Neutrophil (primary cell): ENCODE measurements at regions not wholly inside any gene's neighbourhood (a gene's known extent, or its start where the extent isn't known, plus 50 kb on each side); places are given as distances from the start of the nearest gene placed in this dataset.

Source experiments
- H3K27ac ChIP-seq: fragments of 200-600 bp; sonication (generic); 2 replicates; pipeline ENCODE4 v1.5.1; 2016; ENCODE audit warnings: mild to moderate bottlenecking, moderate library complexity
- H3K27me3 ChIP-seq: fragments of 200-600 bp; sonication (generic); 2 replicates; pipeline ENCODE4 v1.6.0; 2016; ENCODE audit warnings: mild to moderate bottlenecking
- H3K36me3 ChIP-seq: fragments of 200-600 bp; sonication (generic); 2 replicates; pipeline ENCODE4 v1.5.1; 2017
- H3K4me1 ChIP-seq, 2 experiments: fragments of 200-600 bp in 1 of 2; sonication (generic) in 1 of 2; 1 replicate in 1 of 2; 2 replicates in 1 of 2; pipeline versions ENCODE4 v1.5.1 to v1.6.1; 2013 to 2016; ENCODE audit warnings: low read depth in 1 of 2, low read length in 1 of 2, mild to moderate bottlenecking in 1 of 2, moderate library complexity in 1 of 2; ENCODE audit not compliant: control insufficient read depth in 1 of 2, insufficient read depth in 1 of 2
- H3K4me3 ChIP-seq, 2 experiments: fragments of 200-600 bp in 1 of 2; sonication (generic) in 1 of 2; 1 replicate in 1 of 2; 2 replicates in 1 of 2; pipeline ENCODE4 v1.5.1; 2013 to 2016; ENCODE audit warnings: low read depth in 1 of 2, low read length in 1 of 2, mild to moderate bottlenecking in 1 of 2, moderate library complexity in 1 of 2
- H3K9me3 ChIP-seq: fragments of 200-600 bp; sonication (generic); 2 replicates; pipeline ENCODE4 v1.5.1; 2016
- TF ChIP-seq, protein P1 (sequence below): fragments of 200-600 bp; sonication (generic); IDR thresholded peaks from 2 replicates; pipeline ENCODE4 v1.5.1; 2016; ENCODE audit warnings: antibody characterized with exemption

DNA sequence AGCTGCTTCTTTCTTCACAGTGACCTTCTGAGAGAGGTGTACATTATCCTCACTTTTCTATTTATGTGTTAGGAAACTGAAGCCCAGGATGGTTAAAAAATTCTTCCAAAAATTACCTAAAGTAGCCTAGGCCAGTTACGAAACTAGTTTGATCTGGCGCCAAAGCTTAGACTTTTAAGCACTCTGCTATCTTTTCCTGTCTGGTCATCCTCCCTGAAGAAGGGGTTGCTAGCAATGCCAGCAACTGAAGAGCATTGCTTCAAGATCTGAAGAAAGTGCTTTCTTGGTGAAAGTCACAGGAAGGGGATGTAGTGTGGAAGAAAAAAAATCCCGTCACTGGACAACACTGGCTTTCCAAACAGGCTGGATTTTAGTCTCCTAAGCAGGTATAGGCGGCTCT is 618.8 kb upstream of the GRM7 start:
- Histone ChIP-seq H3K4me1 (no peaks in the 10 kb centered on the region), H3K27me3 (no peaks in the 10 kb centered on the region), H3K4me3 (no peak overlapping the region), H3K27ac (no peak overlapping the region), H3K36me3 (no peaks in the 10 kb centered on the region), H3K9me3 (no peaks in the 10 kb centered on the region)
- TF ChIP-seq, protein P1, sequence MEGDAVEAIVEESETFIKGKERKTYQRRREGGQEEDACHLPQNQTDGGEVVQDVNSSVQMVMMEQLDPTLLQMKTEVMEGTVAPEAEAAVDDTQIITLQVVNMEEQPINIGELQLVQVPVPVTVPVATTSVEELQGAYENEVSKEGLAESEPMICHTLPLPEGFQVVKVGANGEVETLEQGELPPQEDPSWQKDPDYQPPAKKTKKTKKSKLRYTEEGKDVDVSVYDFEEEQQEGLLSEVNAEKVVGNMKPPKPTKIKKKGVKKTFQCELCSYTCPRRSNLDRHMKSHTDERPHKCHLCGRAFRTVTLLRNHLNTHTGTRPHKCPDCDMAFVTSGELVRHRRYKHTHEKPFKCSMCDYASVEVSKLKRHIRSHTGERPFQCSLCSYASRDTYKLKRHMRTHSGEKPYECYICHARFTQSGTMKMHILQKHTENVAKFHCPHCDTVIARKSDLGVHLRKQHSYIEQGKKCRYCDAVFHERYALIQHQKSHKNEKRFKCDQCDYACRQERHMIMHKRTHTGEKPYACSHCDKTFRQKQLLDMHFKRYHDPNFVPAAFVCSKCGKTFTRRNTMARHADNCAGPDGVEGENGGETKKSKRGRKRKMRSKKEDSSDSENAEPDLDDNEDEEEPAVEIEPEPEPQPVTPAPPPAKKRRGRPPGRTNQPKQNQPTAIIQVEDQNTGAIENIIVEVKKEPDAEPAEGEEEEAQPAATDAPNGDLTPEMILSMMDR, result no peak

GRCh38 chr3:6248528-6248927 is 612.4 kb upstream of the GRM7 start:
- Histone ChIP-seq H3K4me1 (peaks cover 0 to 4% of the 10 kb centered on the region in 2 experiments), H3K36me3 (no peaks in the 10 kb centered on the region), H3K27ac (no peak overlapping the region), H3K9me3 (no peaks in the 10 kb centered on the region), H3K4me3 (no peak overlapping the region), H3K27me3 (no peaks in the 10 kb centered on the region)
- TF ChIP-seq, protein P1, result no peak

DNA sequence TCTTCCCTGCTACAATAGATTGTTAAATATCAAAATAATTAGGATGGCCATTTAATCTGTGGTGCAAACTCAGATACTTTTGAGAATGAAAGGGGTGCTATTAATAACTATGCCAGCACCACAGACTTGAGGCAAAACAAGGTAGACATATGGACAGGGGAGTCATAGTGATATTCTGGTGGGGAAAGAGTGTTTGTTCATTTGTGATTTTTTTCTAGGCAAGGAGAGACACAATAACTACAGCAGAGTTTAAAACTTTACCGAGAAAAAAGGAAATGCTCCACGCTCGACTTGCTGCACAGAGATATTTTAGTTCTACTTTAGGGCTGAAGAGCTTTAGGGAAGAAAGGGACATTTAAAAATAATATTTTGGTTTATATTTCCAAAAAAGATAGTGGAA is 611.2 kb upstream of the GRM7 start:
- no peaks in the 10 kb centered on the region for H3K9me3 ChIP-seq
- H3K36me3 ChIP-seq, result no peaks in the 10 kb centered on the region
- TF ChIP-seq, protein P1, result no peak
- H3K4me3 ChIP-seq, result no peak overlapping the region
- no peak overlapping the region for H3K27ac ChIP-seq
- peaks cover 0 to 4% of the 10 kb centered on the region in 2 experiments for H3K4me1 ChIP-seq
- H3K27me3 ChIP-seq, result no peaks in the 10 kb centered on the region

DNA sequence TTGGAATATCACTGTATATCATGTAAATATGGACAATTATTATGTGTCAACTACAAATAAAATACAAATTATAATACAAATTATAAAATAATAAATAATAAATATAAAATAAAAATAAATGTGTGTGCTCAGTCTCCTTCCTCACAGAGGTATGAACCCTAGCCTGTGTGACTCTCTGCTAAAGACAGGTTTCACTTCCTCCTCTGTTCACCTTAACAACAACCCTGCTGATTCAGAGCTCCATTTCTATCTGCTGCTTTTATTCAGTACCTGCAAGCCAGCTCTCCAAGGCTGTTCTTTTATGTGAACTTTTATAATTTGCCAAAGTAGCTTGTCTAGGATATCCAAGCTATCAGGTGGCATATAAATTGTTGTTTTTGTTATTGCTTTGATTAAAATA is 610.7 kb upstream of the GRM7 start:
- Histone ChIP-seq H3K27ac (no peak overlapping the region), H3K4me3 (no peak overlapping the region), H3K27me3 (no peaks in the 10 kb centered on the region)

DNA sequence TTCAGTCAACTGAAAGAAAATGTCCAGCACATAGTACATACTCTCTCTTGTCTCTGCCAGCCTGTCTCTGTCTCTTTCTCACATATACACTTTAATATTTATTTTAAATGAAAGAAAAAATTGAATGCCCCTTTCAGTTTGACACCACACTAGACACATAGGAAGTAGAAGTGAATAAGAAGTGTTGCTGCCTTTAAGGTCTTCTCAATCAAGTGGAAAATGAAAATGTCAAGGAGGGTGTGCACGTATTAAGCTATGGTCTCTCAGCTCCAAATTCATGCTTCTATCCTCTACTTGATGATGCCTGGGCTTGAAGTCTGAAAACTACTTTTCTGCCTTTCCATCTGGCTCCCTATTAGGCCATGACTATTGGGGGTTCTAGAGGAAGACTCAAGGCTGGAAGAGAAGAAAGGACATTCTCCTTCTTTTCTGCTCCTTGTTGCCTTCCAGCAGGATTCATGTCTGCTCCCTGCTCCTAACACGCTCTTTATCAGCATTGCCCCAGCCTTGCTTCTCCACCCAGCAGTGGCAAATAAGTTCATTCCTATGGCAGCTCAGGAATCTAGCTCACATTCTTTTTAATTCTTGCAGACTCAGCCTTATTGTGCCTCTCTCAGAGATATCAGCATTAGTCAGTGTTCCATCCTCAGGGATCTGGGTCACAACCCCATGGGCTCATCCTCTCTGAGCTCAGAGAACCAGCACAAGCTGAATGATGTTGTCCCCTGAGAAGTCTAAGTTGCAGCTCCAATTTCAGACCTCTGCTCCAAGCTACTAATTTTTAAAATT is 609.1 kb upstream of the GRM7 start:
- Histone ChIP-seq H3K27ac (no peak overlapping the region), H3K27me3 (no peaks in the 10 kb centered on the region), H3K36me3 (no peaks in the 10 kb centered on the region), H3K9me3 (no peaks in the 10 kb centered on the region), H3K4me3 (no peak overlapping the region), H3K4me1 (peaks cover 0 to 4% of the 10 kb centered on the region in 2 experiments)
- TF ChIP-seq, protein P1, result no peak

More for the DNA sequence above, 610.7 kb upstream of the GRM7 start:
- Histone ChIP-seq H3K36me3 (no peaks in the 10 kb centered on the region), H3K4me1 (peaks cover 0 to 4% of the 10 kb centered on the region in 2 experiments), H3K9me3 (no peaks in the 10 kb centered on the region)
- TF ChIP-seq, protein P1, result no peak
